Liver (tissue), 3 donors: ENCODE measurements at regions not wholly inside any gene's neighbourhood (a gene's known extent, or its start where the extent isn't known, plus 50 kb on each side); places are given as distances from the start of the nearest gene placed in this dataset.

Experiments used
- ATF3 ChIP-seq: IDR thresholded peaks from 2 replicates; pipeline ENCODE4 v1.6.1; 2016; ENCODE audit warnings: antibody characterized with exemption
- CTCF ChIP-seq: fragments of 150-350 bp; IDR thresholded peaks from 2 replicates; pipeline ENCODE4 v1.5.1; 2017; ENCODE audit warnings: improper control_type of control experiment, low read depth, low read length; ENCODE audit not compliant: missing input control
- RAD21 ChIP-seq, 2 donors: IDR thresholded peaks; 2 replicates each; pipeline ENCODE4 v1.6.1; 2016; ENCODE audit warnings: antibody characterized with exemption in 2 of 2, mild to moderate bottlenecking in 2 of 2
- REST ChIP-seq: IDR thresholded peaks from 2 replicates; pipeline ENCODE4 v1.6.1; 2016; ENCODE audit warnings: antibody characterized with exemption, mild to moderate bottlenecking
- TAF1 ChIP-seq: conservative IDR thresholded peaks from 2 replicates; pipeline ENCODE4 v1.6.1; 2016; ENCODE audit warnings: antibody characterized with exemption, mild to moderate bottlenecking
- donor health status: healthy.
- donor health status: healthy.

- TF ChIP-seq CTCF = no peak
- no peak for TF ChIP-seq REST
- no peak for TF ChIP-seq TAF1
- no peak for TF ChIP-seq RAD21 (IDR thresholded peaks at IDR 0.05)
- no peak for TF ChIP-seq ATF3
Measured at GRCh38 chr7:155363146-155363539, 65.5 kb downstream of the INSIG1 start.
